PC-9 (cell line): ENCODE measurements at regions not wholly inside any gene's neighbourhood (a gene's known extent, or its start where the extent isn't known, plus 50 kb on each side); places are given as distances from the start of the nearest gene placed in this dataset.

Experiments used
- BruUV-seq: library from RNA; stranded (reverse); fragments of 400-500 nt; replicated peaks from 2 replicates; lab custom pipeline; 2021; lab: Mats Ljungman, UMichigan
- CTCF ChIA-PET: fragments of 300-600 bp; sonication (Branson Sonifier 250); formaldehyde crosslinking; loops from one replicate; lab custom pipeline; 2022; ENCODE audit warnings: antibody characterized with exemption; lab: Charles Lee
- POLR2A ChIA-PET: fragments of 300-600 bp; sonication (Branson Sonifier 250); formaldehyde crosslinking; loops from one replicate; lab custom pipeline; 2022; ENCODE audit warnings: antibody characterized with exemption; ENCODE audit not compliant: unreplicated experiment; lab: Charles Lee
- DNase-seq, 2 experiments: peaks; one replicate each; pipeline versions ENCODE4 v3.0.0 to v3.0.0-alpha.2; 2015 to 2022; ENCODE audit warnings: mixed read lengths in 1 of 2
- H2AFZ ChIP-seq: fragments of 200-600 bp; sonication (generic); 2 replicates; pipeline ENCODE4 v1.8.1; 2017; ENCODE audit warnings: antibody characterized with exemption
- H3F3A ChIP-seq: fragments of 200-600 bp; sonication (generic); 2 replicates; pipeline ENCODE4 v1.8.1; 2017; ENCODE audit warnings: antibody characterized with exemption, mild to moderate bottlenecking, low read depth; ENCODE audit not compliant: insufficient read depth
- H3K27ac ChIP-seq: fragments of 200-600 bp; sonication (generic); 2 replicates; pipeline ENCODE4 v1.6.1; 2016; ENCODE audit warnings: mixed run types
- H3K27me3 ChIP-seq: fragments of 200-600 bp; sonication (generic); 2 replicates; pipeline ENCODE4 v1.6.1; 2016; ENCODE audit warnings: low read depth, mixed run types; ENCODE audit not compliant: insufficient read depth
- H3K36me3 ChIP-seq: fragments of 200-600 bp; sonication (generic); 2 replicates; pipeline ENCODE4 v1.6.1; 2016; ENCODE audit warnings: low read depth, mixed run types
- H3K4me1 ChIP-seq: fragments of 200-600 bp; sonication (generic); replicated peaks from 2 replicates; pipeline ENCODE4 v1.6.1; 2016; ENCODE audit warnings: mixed run types; ENCODE audit not compliant: insufficient read depth
- H3K4me2 ChIP-seq: fragments of 200-600 bp; sonication (generic); 2 replicates; pipeline ENCODE4 v1.6.1; 2017; ENCODE audit warnings: mixed run types
- H3K4me3 ChIP-seq: fragments of 200-600 bp; sonication (generic); 2 replicates; pipeline ENCODE4 v1.6.1; 2016; ENCODE audit warnings: mixed run types
- H3K79me2 ChIP-seq: fragments of 200-600 bp; sonication (generic); 2 replicates; pipeline ENCODE4 v1.6.1; 2017; ENCODE audit warnings: low read depth, mixed run types
- H3K9me2 ChIP-seq: fragments of 200-600 bp; sonication (generic); 2 replicates; pipeline ENCODE4 v1.8.1; 2017; ENCODE audit warnings: mild to moderate bottlenecking; ENCODE audit not compliant: insufficient read depth
- H3K9me3 ChIP-seq: fragments of 200-600 bp; sonication (generic); 2 replicates; pipeline ENCODE4 v1.8.1; 2016; ENCODE audit warnings: low read depth; ENCODE audit not compliant: insufficient read depth
- H4K20me1 ChIP-seq: fragments of 200-600 bp; sonication (generic); 2 replicates; pipeline ENCODE4 v1.8.1; 2017; ENCODE audit not compliant: insufficient read depth
- EZH2 ChIP-seq: fragments of 200-600 bp; sonication (generic); IDR thresholded peaks from 2 replicates; pipeline ENCODE4 v1.8.0; 2017; ENCODE audit warnings: antibody characterized with exemption, low read depth
- intact Hi-C: fragments of 100-400 bp; cut with micrococcal nuclease; formaldehyde crosslinking; loops from one replicate; pipeline ENCODE4 v1.10.0; 2022; ENCODE audit not compliant: unreplicated experiment
- TF ChIP-seq, protein P1 (sequence below): fragments of 200-600 bp; sonication (generic); conservative IDR thresholded peaks from 2 replicates; pipeline ENCODE4 v1.6.1; 2017; ENCODE audit warnings: mixed run types, antibody characterized with exemption, mild to moderate bottlenecking, moderate library complexity

DNA sequence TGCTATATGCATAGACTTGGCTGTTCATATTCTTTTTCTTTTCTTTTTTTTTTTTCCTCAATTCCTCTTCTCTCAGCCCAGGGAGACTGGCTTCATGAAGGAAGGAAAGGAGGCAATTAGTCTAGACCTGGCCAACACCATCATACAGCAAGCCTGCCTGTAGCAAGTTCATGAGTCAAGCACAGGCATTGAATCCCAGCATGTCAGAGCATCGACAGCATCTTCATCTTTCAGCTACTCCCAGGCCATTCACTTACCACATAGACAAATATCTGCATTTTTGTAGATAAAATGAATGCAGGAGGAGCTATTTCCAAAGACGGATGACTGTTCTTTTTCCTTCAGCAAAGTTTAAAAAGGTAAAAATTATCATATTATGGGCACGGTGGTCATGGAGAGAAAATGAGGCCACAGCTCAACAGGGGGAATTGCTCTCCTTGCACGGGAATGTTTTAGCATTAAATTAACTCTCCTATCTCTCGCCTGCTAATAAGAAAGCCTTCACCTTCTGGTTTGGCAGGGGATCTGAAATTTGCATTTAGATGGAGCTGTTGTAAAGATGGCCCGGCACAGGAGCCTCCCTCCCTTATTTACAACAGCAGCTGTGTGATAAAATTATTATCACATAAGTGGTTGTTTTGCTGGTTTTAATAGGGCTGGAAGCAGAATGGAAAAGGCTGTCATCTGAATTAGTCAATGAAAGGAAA is 626.5 kb upstream of the AUTS2 start:
- POLR2A ChIA-PET: no interaction called here
- no peak overlapping the region for H3K4me2 ChIP-seq
- BruUV-seq: no TSS peak
- DNase-seq: no peak
- H3K9me2 ChIP-seq: no peaks in the 10 kb centered on the region
- no peaks in the 10 kb centered on the region for H3K36me3 ChIP-seq
- H3K9me3 ChIP-seq: no peaks in the 10 kb centered on the region
- no peaks in the 10 kb centered on the region for H4K20me1 ChIP-seq
- intact Hi-C loops: no loop called here
- H3K79me2 ChIP-seq: no peaks in the 10 kb centered on the region
- no peak overlapping the region for H3K4me3 ChIP-seq
- H3K4me1 ChIP-seq: no peaks in the 10 kb centered on the region
- no peaks in the 10 kb centered on the region for H3K27me3 ChIP-seq
- no peak for TF ChIP-seq EZH2
- TF ChIP-seq, protein P1, sequence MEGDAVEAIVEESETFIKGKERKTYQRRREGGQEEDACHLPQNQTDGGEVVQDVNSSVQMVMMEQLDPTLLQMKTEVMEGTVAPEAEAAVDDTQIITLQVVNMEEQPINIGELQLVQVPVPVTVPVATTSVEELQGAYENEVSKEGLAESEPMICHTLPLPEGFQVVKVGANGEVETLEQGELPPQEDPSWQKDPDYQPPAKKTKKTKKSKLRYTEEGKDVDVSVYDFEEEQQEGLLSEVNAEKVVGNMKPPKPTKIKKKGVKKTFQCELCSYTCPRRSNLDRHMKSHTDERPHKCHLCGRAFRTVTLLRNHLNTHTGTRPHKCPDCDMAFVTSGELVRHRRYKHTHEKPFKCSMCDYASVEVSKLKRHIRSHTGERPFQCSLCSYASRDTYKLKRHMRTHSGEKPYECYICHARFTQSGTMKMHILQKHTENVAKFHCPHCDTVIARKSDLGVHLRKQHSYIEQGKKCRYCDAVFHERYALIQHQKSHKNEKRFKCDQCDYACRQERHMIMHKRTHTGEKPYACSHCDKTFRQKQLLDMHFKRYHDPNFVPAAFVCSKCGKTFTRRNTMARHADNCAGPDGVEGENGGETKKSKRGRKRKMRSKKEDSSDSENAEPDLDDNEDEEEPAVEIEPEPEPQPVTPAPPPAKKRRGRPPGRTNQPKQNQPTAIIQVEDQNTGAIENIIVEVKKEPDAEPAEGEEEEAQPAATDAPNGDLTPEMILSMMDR: no peak
- no peak overlapping the region for H2AFZ ChIP-seq
- CTCF ChIA-PET: no interaction called here
- no peak overlapping the region for H3K27ac ChIP-seq
- no peaks in the 10 kb centered on the region for H3F3A ChIP-seq

DNA sequence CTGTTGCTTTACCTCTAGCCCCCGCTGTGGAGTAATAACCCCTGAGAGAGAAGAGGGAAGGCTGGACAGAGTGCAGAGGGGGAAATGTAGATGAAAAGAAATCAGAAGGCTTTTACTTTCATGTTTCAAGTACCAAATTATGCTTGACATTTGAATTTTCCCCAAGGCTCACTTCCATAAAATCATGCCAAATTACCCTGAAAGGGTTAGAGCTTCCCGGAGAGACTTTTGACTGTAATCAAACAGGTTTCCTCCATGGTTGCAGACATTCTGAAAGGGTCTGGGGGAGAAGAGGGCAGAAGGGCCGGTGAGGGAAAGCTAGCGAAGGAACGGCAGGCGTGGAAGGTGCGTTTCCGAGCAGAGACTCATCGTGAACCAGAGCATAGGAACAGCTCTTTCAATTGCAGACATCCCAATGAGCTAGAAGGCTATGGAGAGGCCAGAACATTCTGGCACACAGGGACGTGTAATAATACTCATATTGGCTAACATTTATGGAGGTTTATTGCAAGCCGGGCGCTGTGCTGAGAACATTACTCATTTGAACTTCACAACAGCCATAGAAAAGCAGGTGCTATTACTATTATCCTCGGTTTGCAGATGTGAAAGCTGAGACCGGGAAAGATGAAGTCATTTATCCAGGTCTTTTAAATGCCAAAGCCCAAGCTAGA is 620.8 kb upstream of the AUTS2 start:
- CTCF ChIA-PET: no interaction called here

DNA sequence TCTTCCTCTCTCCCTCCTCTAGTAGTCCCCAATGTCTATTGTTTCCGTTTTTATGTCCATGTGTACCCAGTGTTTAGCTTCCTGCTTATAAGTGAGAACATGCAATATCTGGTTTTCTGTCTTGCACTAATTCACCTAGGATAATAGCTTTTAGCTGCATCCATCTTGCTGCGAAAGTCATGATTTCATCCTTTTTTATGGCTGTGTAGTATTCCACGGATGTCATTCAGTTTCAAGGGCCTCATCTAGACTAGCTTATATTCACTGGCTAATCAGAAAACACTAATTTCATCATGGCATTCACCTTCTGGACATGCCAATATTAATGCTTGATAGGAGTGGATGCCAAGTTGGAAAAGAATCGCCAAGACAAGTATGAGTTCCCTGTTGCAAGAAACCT is 619.6 kb upstream of the AUTS2 start:
- Histone ChIP-seq H3K27me3 (no peaks in the 10 kb centered on the region), H4K20me1 (no peaks in the 10 kb centered on the region), H3F3A (peaks cover 5% of the 10 kb centered on the region; the same call in 1 of the 2 replicates), H2AFZ (no peak overlapping the region), H3K9me2 (no peaks in the 10 kb centered on the region), H3K9me3 (peaks cover 6% of the 10 kb centered on the region; the same call in 1 of the 2 replicates), H3K4me1 (peaks cover 15% of the 10 kb centered on the region), H3K4me3 (no peak overlapping the region), H3K79me2 (no peaks in the 10 kb centered on the region), H3K36me3 (no peaks in the 10 kb centered on the region), H3K27ac (no peak overlapping the region), H3K4me2 (no peak overlapping the region)
- TF ChIP-seq, protein P1: no peak
- no peak for TF ChIP-seq EZH2
- ChIA-PET CTCF (no interaction called here), POLR2A (no interaction called here)
- intact Hi-C loops: no loop called here
- BruUV-seq: no TSS peak
- no peak for DNase-seq

More for the DNA sequence above, 620.8 kb upstream of the AUTS2 start:
- TF ChIP-seq, protein P1: no peak
- TF ChIP-seq EZH2: no peak
- Histone ChIP-seq H3K9me3 (peaks cover 3% of the 10 kb centered on the region; the same call in 1 of the 2 replicates), H3K36me3 (no peaks in the 10 kb centered on the region), H3K27ac (no peak overlapping the region), H4K20me1 (no peaks in the 10 kb centered on the region), H3K4me1 (peaks cover 15% of the 10 kb centered on the region), H3K27me3 (no peaks in the 10 kb centered on the region), H3K79me2 (no peaks in the 10 kb centered on the region), H3K4me3 (no peak overlapping the region), H2AFZ (no peak overlapping the region), H3K9me2 (no peaks in the 10 kb centered on the region), H3K4me2 (no peak overlapping the region), H3F3A (peaks cover 5% of the 10 kb centered on the region; the same call in 1 of the 2 replicates)
- BruUV-seq: no TSS peak
- POLR2A ChIA-PET: interaction anchor here (0.6 kb wide), 1 partner anchor 13 kb away, joined by 7 read pairs; no protein-coding TSS in a partner anchor
- intact Hi-C loops: no loop called here
- no peak for DNase-seq
